OCI-LY7 (cell line): ENCODE measurements at regions not wholly inside any gene's neighbourhood (a gene's known extent, or its start where the extent isn't known, plus 50 kb on each side); places are given as distances from the start of the nearest gene placed in this dataset.
"Not testable (repeated sequence)": the region's sequence is repeated elsewhere in the genome, so short reads cannot be mapped to it uniquely, and the experiment has no call there.

Experiments
- BruUV-seq: library from RNA; stranded (reverse); fragments of 400-500 nt; replicated peaks from 2 replicates; lab custom pipeline; 2021; lab: Mats Ljungman, UMichigan
- CTCF ChIA-PET: fragments of 300-600 bp; sonication (Branson Sonifier 250); formaldehyde crosslinking; loops from one replicate; lab custom pipeline; 2022; ENCODE audit warnings: antibody characterized with exemption; ENCODE audit not compliant: unreplicated experiment; lab: Charles Lee
- POLR2A ChIA-PET: fragments of 300-600 bp; sonication (Branson Sonifier 250); formaldehyde crosslinking; loops from one replicate; lab custom pipeline; 2022; ENCODE audit warnings: antibody characterized with exemption; lab: Charles Lee
- DNase-seq: peaks from one replicate; pipeline ENCODE4 v3.0.0-alpha.2; 2015; ENCODE audit warnings: low spot score
- H2AFZ ChIP-seq: fragments of 200-600 bp; sonication (generic), shearing (Covaris generic); 2 replicates; pipeline ENCODE4 v1.6.1; 2014; ENCODE audit warnings: mild to moderate bottlenecking, antibody characterized with exemption, low read length, moderate library complexity
- H3K27ac ChIP-seq: fragments of 200-600 bp; sonication (generic); 2 replicates; pipeline ENCODE4 v1.5.1; 2014; ENCODE audit warnings: mixed run types, low read depth, mild to moderate bottlenecking, moderate library complexity, low read length, inconsistent platforms; ENCODE audit not compliant: poor library complexity, severe bottlenecking
- H3K36me3 ChIP-seq: fragments of 200-600 bp; sonication (generic); 2 replicates; pipeline ENCODE4 v1.6.1; 2014; ENCODE audit warnings: mild to moderate bottlenecking, antibody characterized with exemption, low read length, moderate library complexity, mixed read lengths; ENCODE audit not compliant: insufficient read depth
- H3K4me1 ChIP-seq: fragments of 200-600 bp; sonication (generic); 2 replicates; pipeline ENCODE4 v1.5.1; 2014; ENCODE audit warnings: mild to moderate bottlenecking, low read length; ENCODE audit not compliant: insufficient read depth, poor library complexity, severe bottlenecking
- H3K4me2 ChIP-seq: fragments of 200-600 bp; sonication (generic); 2 replicates; pipeline ENCODE4 v1.6.1; 2014; ENCODE audit warnings: mild to moderate bottlenecking, low read length
- H3K4me3 ChIP-seq: fragments of 200-600 bp; sonication (generic); 2 replicates; pipeline ENCODE4 v1.5.1; 2014; ENCODE audit warnings: mild to moderate bottlenecking, low read depth, low read length; ENCODE audit not compliant: poor library complexity, severe bottlenecking
- H3K79me2 ChIP-seq: fragments of 200-600 bp; sonication (generic); 2 replicates; pipeline ENCODE4 v1.6.1; 2016; ENCODE audit warnings: low read depth, mild to moderate bottlenecking, low read length, moderate library complexity, mixed read lengths; ENCODE audit not compliant: insufficient read depth
- H3K9me2 ChIP-seq: fragments of 200-600 bp; sonication (generic); 2 replicates; pipeline ENCODE4 v1.6.1; 2016; ENCODE audit warnings: mild to moderate bottlenecking, low read length, mixed read lengths; ENCODE audit not compliant: insufficient read depth
- H3K9me3 ChIP-seq: fragments of 200-600 bp; sonication (generic); 2 replicates; pipeline ENCODE4 v1.6.1; 2014; ENCODE audit warnings: mild to moderate bottlenecking, mixed run types, low read length, mixed read lengths
- H4K20me1 ChIP-seq: fragments of 200-600 bp; sonication (generic); 2 replicates; pipeline ENCODE4 v1.6.1; 2014; ENCODE audit warnings: mild to moderate bottlenecking, antibody characterized with exemption, low read length, moderate library complexity, mixed read lengths; ENCODE audit not compliant: insufficient read depth
- EZH2phosphoT487 ChIP-seq: fragments of 200-600 bp; sonication (generic); IDR thresholded peaks from 2 replicates; pipeline ENCODE4 v1.6.1; 2018; ENCODE audit warnings: low read depth, borderline replicate concordance, mild to moderate bottlenecking, mixed run types, antibody characterized with exemption, low read length, moderate library complexity, mixed read lengths
- intact Hi-C: fragments of 100-400 bp; cut with micrococcal nuclease; formaldehyde crosslinking; loops from one replicate; pipeline ENCODE4 v1.10.0; 2022; ENCODE audit not compliant: unreplicated experiment
- TF ChIP-seq, protein P1 (sequence below): fragments of 200-600 bp; sonication (generic); conservative IDR thresholded peaks from 2 replicates; pipeline ENCODE4 v1.5.1; 2014; ENCODE audit warnings: mild to moderate bottlenecking, antibody characterized with exemption, low read length, moderate library complexity, mixed read lengths

DNA sequence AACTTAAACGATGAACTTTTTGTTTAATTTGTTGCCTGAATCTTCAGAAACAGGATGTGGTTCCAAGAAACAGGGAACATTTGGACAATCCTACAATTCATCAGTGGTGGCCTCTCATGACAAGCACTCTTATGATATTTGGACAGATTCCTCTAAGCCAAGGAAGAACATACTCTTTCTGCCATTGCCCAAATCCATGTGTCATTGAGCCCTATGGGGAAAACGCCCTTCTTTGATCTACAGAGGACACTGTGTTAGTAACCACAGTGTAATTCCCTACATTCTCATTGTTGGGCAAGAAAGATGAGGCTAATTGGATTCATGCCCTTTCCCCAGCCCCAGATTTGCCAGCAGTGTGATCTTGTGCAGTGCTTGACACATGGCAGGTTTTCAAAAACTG is 167.7 kb upstream of the PTCH1 start:
- no peak overlapping the region for H3K4me2 ChIP-seq
- intact Hi-C loops = no loop called here
- no peak for DNase-seq
- BruUV-seq = no TSS peak
- H2AFZ ChIP-seq = no peak overlapping the region
- H3K36me3 ChIP-seq = no peaks in the 10 kb centered on the region
- H3K79me2 ChIP-seq = no peaks in the 10 kb centered on the region
- no peaks in the 10 kb centered on the region for H3K9me3 ChIP-seq
- no peak overlapping the region for H3K27ac ChIP-seq
- H4K20me1 ChIP-seq = no peaks in the 10 kb centered on the region
- TF ChIP-seq, protein P1, sequence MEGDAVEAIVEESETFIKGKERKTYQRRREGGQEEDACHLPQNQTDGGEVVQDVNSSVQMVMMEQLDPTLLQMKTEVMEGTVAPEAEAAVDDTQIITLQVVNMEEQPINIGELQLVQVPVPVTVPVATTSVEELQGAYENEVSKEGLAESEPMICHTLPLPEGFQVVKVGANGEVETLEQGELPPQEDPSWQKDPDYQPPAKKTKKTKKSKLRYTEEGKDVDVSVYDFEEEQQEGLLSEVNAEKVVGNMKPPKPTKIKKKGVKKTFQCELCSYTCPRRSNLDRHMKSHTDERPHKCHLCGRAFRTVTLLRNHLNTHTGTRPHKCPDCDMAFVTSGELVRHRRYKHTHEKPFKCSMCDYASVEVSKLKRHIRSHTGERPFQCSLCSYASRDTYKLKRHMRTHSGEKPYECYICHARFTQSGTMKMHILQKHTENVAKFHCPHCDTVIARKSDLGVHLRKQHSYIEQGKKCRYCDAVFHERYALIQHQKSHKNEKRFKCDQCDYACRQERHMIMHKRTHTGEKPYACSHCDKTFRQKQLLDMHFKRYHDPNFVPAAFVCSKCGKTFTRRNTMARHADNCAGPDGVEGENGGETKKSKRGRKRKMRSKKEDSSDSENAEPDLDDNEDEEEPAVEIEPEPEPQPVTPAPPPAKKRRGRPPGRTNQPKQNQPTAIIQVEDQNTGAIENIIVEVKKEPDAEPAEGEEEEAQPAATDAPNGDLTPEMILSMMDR = no peak
- TF ChIP-seq EZH2phosphoT487 = no peak
- ChIA-PET CTCF (no interaction called here), POLR2A (no interaction called here)
- no peak overlapping the region for H3K4me3 ChIP-seq
- no peaks in the 10 kb centered on the region for H3K4me1 ChIP-seq
- H3K9me2 ChIP-seq = no peaks in the 10 kb centered on the region

DNA sequence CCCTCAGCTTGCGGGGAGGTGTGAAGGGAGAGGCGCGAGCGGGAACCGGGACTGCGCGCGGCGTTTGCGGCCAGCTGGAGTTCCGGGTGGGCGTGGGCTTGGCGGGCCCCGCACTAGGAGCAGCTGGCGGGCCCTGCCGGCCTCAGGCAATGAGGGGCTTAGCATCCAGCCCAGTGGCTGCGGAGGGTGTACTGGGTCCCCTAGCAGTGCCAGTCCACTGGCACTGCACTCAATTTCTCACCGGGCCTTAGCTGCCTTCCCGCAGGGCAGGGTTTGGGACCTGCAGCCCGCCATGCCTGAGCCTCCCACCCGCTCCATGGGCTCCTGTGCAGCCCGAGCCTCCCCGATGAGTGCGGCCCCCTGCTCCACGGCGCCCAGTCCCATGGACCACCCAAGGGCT is 163.5 kb upstream of the PTCH1 start:
- H3K9me2 ChIP-seq, BruUV-seq, H2AFZ ChIP-seq, H3K79me2 ChIP-seq, H3K4me2 ChIP-seq, POLR2A ChIA-PET, H3K4me1 ChIP-seq, H4K20me1 ChIP-seq, H3K4me3 ChIP-seq, H3K27ac ChIP-seq, H3K9me3 ChIP-seq, DNase-seq, intact Hi-C loops, H3K36me3 ChIP-seq: not testable (repeated sequence)
- CTCF ChIA-PET = interaction anchor here (0.6 kb wide), 1 partner anchor 16 kb away, joined by 4 read pairs; no protein-coding TSS in a partner anchor

GRCh38 chr9:95679874-95680273 is 163.1 kb upstream of the PTCH1 start:
- no peaks in the 10 kb centered on the region for H3K9me3 ChIP-seq
- DNase-seq = no peak
- H3K27ac ChIP-seq = no peak overlapping the region
- BruUV-seq = no TSS peak
- no peaks in the 10 kb centered on the region for H3K9me2 ChIP-seq
- TF ChIP-seq, protein P1 = no peak
- H2AFZ ChIP-seq = no peak overlapping the region
- no peak overlapping the region for H3K4me2 ChIP-seq
- no peaks in the 10 kb centered on the region for H3K79me2 ChIP-seq
- H3K4me1 ChIP-seq = no peaks in the 10 kb centered on the region
- no peaks in the 10 kb centered on the region for H3K36me3 ChIP-seq
- intact Hi-C loops = no loop called here
- no peak overlapping the region for H3K4me3 ChIP-seq
- no peaks in the 10 kb centered on the region for H4K20me1 ChIP-seq
- CTCF ChIA-PET = no interaction called here
- POLR2A ChIA-PET = no interaction called here
